ENCODE measurements at regions not wholly inside any gene's neighbourhood (a gene's known extent, or its start where the extent isn't known, plus 50 kb on each side); places are given as distances from the start of the nearest gene placed in this dataset.

- TF ChIP-seq CTCF (conservative IDR thresholded peaks at IDR 0.05; ENCODE audit: low read depth, low read length) (no peak), EZH2 (IDR thresholded peaks at IDR 0.05; ENCODE audit: borderline replicate concordance, low read depth, low read length, poor library complexity, severe bottlenecking) (no peak)
These were observed 125.7 kb upstream of the THSD7B start for GRCh38 chr2:136639651-136640050.
